A549 (cell line): ENCODE measurements at regions not wholly inside any gene's neighbourhood (a gene's known extent, or its start where the extent isn't known, plus 50 kb on each side); places are given as distances from the start of the nearest gene placed in this dataset.

Source experiments
- ATAC-seq, 2 experiments: fragments of 200-7000 bp in 1 of 2; fragments of >200 bp in 1 of 2; cut with Nextera tagmentation in 1 of 2; cut with Tn5 transposase in 1 of 2; 3 replicates each; pipeline versions ENCODE4 v1.8.0 to v1.9.1; 2018 to 2020; ENCODE audit warnings: mild to moderate bottlenecking in 1 of 2, moderate library complexity in 1 of 2
- CTCF ChIA-PET: fragments of 300-600 bp; sonication (Branson Sonifier 250); formaldehyde crosslinking; extraction: SDS; loops from one replicate; lab custom pipeline; 2021; ENCODE audit warnings: antibody characterized with exemption, inconsistent platforms; lab: Yijun Ruan, JAX
- POLR2A ChIA-PET: fragments of 350-600 bp; formaldehyde crosslinking; extraction: SDS; loops from one replicate; lab custom pipeline; 2021; ENCODE audit warnings: antibody characterized with exemption, inconsistent platforms; lab: Yijun Ruan, JAX
- DNase-seq, 2 experiments: peaks; one replicate each; pipeline versions ENCODE4 v3.0.0 to v3.0.0-alpha.2; 2011 to 2016; ENCODE audit warnings: low read depth in 1 of 2, low spot score in 1 of 2
- FAIRE-seq: peaks from 2 replicates; lab custom pipeline; 2011; peaks lifted over from hg19 to GRCh38; lab: Jason Lieb, UNC
- H3K27ac ChIP-seq, 2 experiments: fragments of >200 bp; sonication (Bioruptor Twin); formaldehyde crosslinking; 3 replicates each; pipeline ENCODE4 v1.5.1; 2016 to 2017
- H3K4me1 ChIP-seq: fragments of >200 bp; sonication (Bioruptor Twin); formaldehyde crosslinking; 3 replicates; pipeline ENCODE4 v1.6.1; 2016
- H3K4me2 ChIP-seq: fragments of >200 bp; sonication (Bioruptor Twin); formaldehyde crosslinking; 3 replicates; pipeline ENCODE4 v1.6.1; 2016
- H3K4me3 ChIP-seq: fragments of >200 bp; sonication (Bioruptor Twin); formaldehyde crosslinking; 3 replicates; pipeline ENCODE4 v1.5.1; 2016
- H3K9me3 ChIP-seq: fragments of >200 bp; sonication (Bioruptor Twin); formaldehyde crosslinking; 3 replicates; pipeline ENCODE4 v1.6.1; 2016
- BCL3 ChIP-seq: fragments of >200 bp; sonication (Bioruptor Twin); formaldehyde crosslinking; IDR thresholded peaks from 3 replicates; pipeline ENCODE4 v1.6.1; 2016
- CBX8 ChIP-seq: fragments of 200-600 bp; sonication (generic); IDR thresholded peaks from 2 replicates; pipeline ENCODE4 v1.6.1; 2016
- CEBPB ChIP-seq, 2 experiments: fragments of >200 bp in 1 of 2; sonication (Bioruptor Twin) in 1 of 2; formaldehyde crosslinking in 1 of 2; IDR thresholded peaks; 2 replicates each; pipeline ENCODE4 v1.6.1; 2012 to 2016
- E2F6 ChIP-seq: IDR thresholded peaks from 2 replicates; pipeline ENCODE4 v1.6.1; 2012; ENCODE audit warnings: low read depth, borderline replicate concordance
- EHF ChIP-seq: fragments of 250-450 bp; sonication (Bioruptor Pico); IDR thresholded peaks from 2 replicates; pipeline ENCODE4 v1.5.0; 2020; ENCODE audit warnings: mild to moderate bottlenecking
- EHMT2 ChIP-seq: fragments of 200-600 bp; sonication (generic); IDR thresholded peaks from 2 replicates; pipeline ENCODE4 v1.6.1; 2016; ENCODE audit warnings: antibody characterized with exemption, low read depth, mild to moderate bottlenecking, moderate library complexity
- EP300 ChIP-seq, 2 experiments: fragments of >200 bp; sonication (Bioruptor Twin); formaldehyde crosslinking; IDR thresholded peaks; 2 replicates in 1 of 2; 3 replicates in 1 of 2; pipeline ENCODE4 v1.6.1; 2016 to 2017
- FOSL2 ChIP-seq, 2 experiments: fragments of 450-650 bp in 1 of 2; fragments of >200 bp in 1 of 2; sonication (Bioruptor Twin) in 1 of 2; formaldehyde crosslinking; IDR thresholded peaks; 2 replicates each; pipeline versions ENCODE4 v1.5.0 to v1.6.1; 2016 to 2020; ENCODE audit warnings: mild to moderate bottlenecking in 1 of 2, moderate library complexity in 1 of 2
- GATA3 ChIP-seq: IDR thresholded peaks from 2 replicates; pipeline ENCODE4 v1.6.1; 2012; ENCODE audit warnings: borderline replicate concordance
- HDAC2 ChIP-seq: fragments of 200-600 bp; sonication (generic); IDR thresholded peaks from 2 replicates; pipeline ENCODE4 v1.6.1; 2016
- JUN ChIP-seq, 2 experiments: fragments of >200 bp; sonication (Bioruptor Twin); formaldehyde crosslinking; IDR thresholded peaks; 2 replicates in 1 of 2; 3 replicates in 1 of 2; pipeline ENCODE4 v1.6.1; 2016 to 2017
- JUNB ChIP-seq: fragments of >200 bp; sonication (Bioruptor Twin); formaldehyde crosslinking; IDR thresholded peaks from 2 replicates; pipeline ENCODE4 v1.6.1; 2016
- KDM1A ChIP-seq: fragments of 200-600 bp; sonication (generic); IDR thresholded peaks from 2 replicates; pipeline ENCODE4 v1.6.1; 2016; ENCODE audit warnings: low read depth, mild to moderate bottlenecking
- MAX ChIP-seq: IDR thresholded peaks from 2 replicates; pipeline ENCODE4 v1.6.1; 2012
- NFE2L2 ChIP-seq: fragments of 150-350 bp; conservative IDR thresholded peaks from 2 replicates; pipeline ENCODE4 v1.6.1; 2014; ENCODE audit warnings: low read length
- NR3C1 ChIP-seq: fragments of >200 bp; sonication (Bioruptor Twin); formaldehyde crosslinking; IDR thresholded peaks from 3 replicates; pipeline ENCODE4 v1.6.1; 2017
- POLR2A ChIP-seq: IDR thresholded peaks from 2 replicates; pipeline ENCODE4 v1.6.1; 2012; ENCODE audit warnings: mild to moderate bottlenecking, low read length
- TFCP2L1 ChIP-seq: fragments of 250-450 bp; sonication (Bioruptor Pico); IDR thresholded peaks from 2 replicates; pipeline ENCODE4 v1.5.0; 2021; ENCODE audit warnings: mild to moderate bottlenecking
- TP53 ChIP-seq: fragments of 250-450 bp; sonication (Bioruptor Pico); IDR thresholded peaks from 2 replicates; pipeline ENCODE4 v1.5.0; 2021; ENCODE audit warnings: mild to moderate bottlenecking, moderate library complexity
- ZFP36 ChIP-seq: fragments of 450-650 bp; IDR thresholded peaks from 2 replicates; pipeline ENCODE4 v1.6.1; 2014; ENCODE audit warnings: borderline replicate concordance; ENCODE audit not compliant: partially characterized antibody
- ZSCAN20 ChIP-seq: fragments of 250-450 bp; sonication (Bioruptor Pico); IDR thresholded peaks from 2 replicates; pipeline ENCODE4 v1.8.0; 2022; ENCODE audit warnings: mild to moderate bottlenecking, moderate library complexity
- WGBS: methylation state at CpG from one replicate; pipeline ENCODE4 v1.1.6; 2017; ENCODE audit errors: missing lambda C conversion rate; 5-methylcytosine and 5-hydroxymethylcytosine counted together

GRCh38 chr2:188668017-188668680 is 306.0 kb upstream of the COL3A1 start:
- H3K4me2 ChIP-seq: peak overlapping the region; percentile 61
- WGBS: 41% methylated on average over 4 of the region's 4 CpGs
- no peak for FAIRE-seq

GRCh38 chr2:188675391-188676009 is 298.7 kb upstream of the COL3A1 start:
- ATAC-seq (peak in 1 of 2 experiments; percentile 68; a peak in 3 of 6 replicates), FAIRE-seq (no peak), DNase-seq (no peak)
- POLR2A ChIA-PET: interaction anchor here (0.6 kb wide), 1 partner anchor 14 kb away, joined by 5 read pairs; no protein-coding TSS in a partner anchor
- peaks cover 13% of the 10 kb centered on the region for H3K4me1 ChIP-seq
- peak overlapping the region in 1 of 2 experiments; percentile 58; a peak in 3 of 6 replicates for H3K27ac ChIP-seq
- H3K4me2 ChIP-seq: peak overlapping the region; percentile 32; the same call in 2 of the 3 replicates
- CTCF ChIA-PET: no interaction called here
- no peak overlapping the region for H3K4me3 ChIP-seq
- H3K9me3 ChIP-seq: no peaks in the 10 kb centered on the region
- no peak for TF ChIP-seq EHMT2
- peak; percentile 24; the same call in 1 of the 2 replicates for TF ChIP-seq FOSL2 (IDR thresholded peaks at IDR 0.05)
- TF ChIP-seq FOSL2 (CRISPR knock-in tag; IDR thresholded peaks at IDR 0.05): peak; percentile 11; the same call in 1 of the 2 replicates

More at GRCh38 chr2:188668017-188668680, 306.0 kb upstream of the COL3A1 start:
- CTCF ChIA-PET: no interaction called here
- Histone ChIP-seq H3K4me1 (peaks cover 24% of the 10 kb centered on the region), H3K4me3 (no peak overlapping the region), H3K9me3 (no peaks in the 10 kb centered on the region), H3K27ac (peak overlapping the region; percentile 55 to 71)
- TF ChIP-seq JUN (IDR thresholded peaks at IDR 0.05) (peak in 1 of 2 experiments; percentile 27; a peak in 1 of 5 replicates), CBX8 (no peak), JUNB (peak; percentile 54; the same call in 1 of the 2 replicates), CEBPB (IDR thresholded peaks at IDR 0.05) (peak; percentile 24 to 26; a peak in 2 of 4 replicates), ZSCAN20 (CRISPR knock-in tag) (no peak), EP300 (IDR thresholded peaks at IDR 0.05) (peak in 1 of 2 experiments; percentile 25; a peak in 1 of 5 replicates), FOSL2 (IDR thresholded peaks at IDR 0.05) (peak; percentile 56; the same call in 1 of the 2 replicates), FOSL2 (CRISPR knock-in tag; IDR thresholded peaks at IDR 0.05) (no peak)
- DNase-seq (peak in 1 of 2 experiments; percentile 35), ATAC-seq (peak; percentile 50 to 71)
- POLR2A ChIA-PET: interaction anchor here (0.5 kb wide), 1 partner anchor 28 kb away, joined by 3 read pairs; no protein-coding TSS in a partner anchor

GRCh38 chr2:188676010-188676400 is 298.2 kb upstream of the COL3A1 start:
- CTCF ChIA-PET: no interaction called here
- POLR2A ChIA-PET: interaction anchor here (0.6 kb wide), 1 partner anchor 13 kb away, joined by 5 read pairs; no protein-coding TSS in a partner anchor
- Histone ChIP-seq H3K4me1 (peaks cover 13% of the 10 kb centered on the region), H3K27ac (peak overlapping the region in 1 of 2 experiments; percentile 58; a peak in 3 of 6 replicates), H3K4me2 (peak overlapping the region; percentile 32; the same call in 2 of the 3 replicates), H3K4me3 (no peak overlapping the region), H3K9me3 (no peaks in the 10 kb centered on the region)
- DNase-seq (peak in 1 of 2 experiments; percentile 6), ATAC-seq (no peak; a peak in 1 of 6 replicates), FAIRE-seq (no peak)
- 93% methylated on average over 1 of the region's 1 CpG for WGBS
- TF ChIP-seq NFE2L2 (no peak), NR3C1 (no peak), TP53 (CRISPR knock-in tag) (no peak), E2F6 (no peak), GATA3 (no peak), HDAC2 (no peak), EP300 (IDR thresholded peaks at IDR 0.05) (no peak), KDM1A (no peak), TFCP2L1 (CRISPR knock-in tag) (no peak), BCL3 (no peak), MAX (no peak), EHF (no peak), POLR2A (no peak), ZFP36 (no peak)
